IPS-18c (cell line): ENCODE measurements at regions not wholly inside any gene's neighbourhood (a gene's known extent, or its start where the extent isn't known, plus 50 kb on each side); places are given as distances from the start of the nearest gene placed in this dataset.

Experiments used
- H3K4me3 ChIP-seq: 2 replicates; pipeline ENCODE4 v1.7.0; 2013; ENCODE audit warnings: low read depth, mild to moderate bottlenecking, low read length, moderate library complexity; ENCODE audit not compliant: insufficient read depth
- H3K9me3 ChIP-seq: one replicate; pipeline ENCODE4 v1.6.1; 2013; ENCODE audit warnings: mild to moderate bottlenecking, low read length, moderate library complexity; ENCODE audit not compliant: control insufficient read depth, insufficient read depth

- no peak overlapping the region for H3K4me3 ChIP-seq
- no peaks in the 10 kb centered on the region for H3K9me3 ChIP-seq
Measured at GRCh38 chr14:56962444-56963080, 152.3 kb upstream of the OTX2 start.

- no peak overlapping the region for H3K4me3 ChIP-seq
Measured at GRCh38 chr14:56959869-56960268, 149.6 kb upstream of the OTX2 start.

GRCh38 chr14:56959121-56959520, 148.8 kb upstream of the OTX2 start:
- Histone ChIP-seq H3K4me3 (no peak overlapping the region), H3K9me3 (no peaks in the 10 kb centered on the region)

More at GRCh38 chr14:56959869-56960268, 149.6 kb upstream of the OTX2 start:
- H3K9me3 ChIP-seq, result no peaks in the 10 kb centered on the region

GRCh38 chr14:56956182-56956581, 145.9 kb upstream of the OTX2 start:
- no peaks in the 10 kb centered on the region for H3K9me3 ChIP-seq
- no peak overlapping the region for H3K4me3 ChIP-seq

- no peak overlapping the region for H3K4me3 ChIP-seq
- no peaks in the 10 kb centered on the region for H3K9me3 ChIP-seq
Measured at GRCh38 chr14:56955745-56956144, 145.5 kb upstream of the OTX2 start.

GRCh38 chr14:56953884-56954283, 143.6 kb upstream of the OTX2 start:
- Histone ChIP-seq H3K9me3 (no peaks in the 10 kb centered on the region), H3K4me3 (no peak overlapping the region)

GRCh38 chr14:56952766-56953473, 142.6 kb upstream of the OTX2 start:
- Histone ChIP-seq H3K9me3 (no peaks in the 10 kb centered on the region), H3K4me3 (no peak overlapping the region)

- Histone ChIP-seq H3K4me3 (no peak overlapping the region), H3K9me3 (no peaks in the 10 kb centered on the region)
Measured at GRCh38 chr14:56949828-56950227, 139.5 kb upstream of the OTX2 start.

GRCh38 chr14:56945291-56945690, 135.0 kb upstream of the OTX2 start:
- H3K9me3 ChIP-seq, result no peaks in the 10 kb centered on the region
- H3K4me3 ChIP-seq, result no peak overlapping the region

GRCh38 chr14:56944397-56944796, 134.1 kb upstream of the OTX2 start:
- H3K9me3 ChIP-seq, result no peaks in the 10 kb centered on the region
- no peak overlapping the region for H3K4me3 ChIP-seq

GRCh38 chr14:56933446-56933845, 123.2 kb upstream of the OTX2 start:
- Histone ChIP-seq H3K4me3 (no peak overlapping the region), H3K9me3 (no peaks in the 10 kb centered on the region)

- Histone ChIP-seq H3K4me3 (no peak overlapping the region), H3K9me3 (peaks cover 4% of the 10 kb centered on the region)
Measured at GRCh38 chr14:56918849-56919574, 108.7 kb upstream of the OTX2 start.

GRCh38 chr14:56905282-56905681, 95.0 kb upstream of the OTX2 start:
- Histone ChIP-seq H3K4me3 (no peak overlapping the region), H3K9me3 (no peaks in the 10 kb centered on the region)

- Histone ChIP-seq H3K9me3 (no peaks in the 10 kb centered on the region), H3K4me3 (no peak overlapping the region)
Measured at GRCh38 chr14:56903304-56903969, 93.2 kb upstream of the OTX2 start.

- H3K4me3 ChIP-seq, result no peak overlapping the region; the same call in 1 of the 2 replicates
- H3K9me3 ChIP-seq, result no peaks in the 10 kb centered on the region
Measured at GRCh38 chr14:56902385-56902784, 92.1 kb upstream of the OTX2 start.

- Histone ChIP-seq H3K9me3 (no peaks in the 10 kb centered on the region), H3K4me3 (no peak overlapping the region)
Measured at GRCh38 chr14:56900726-56901125, 90.4 kb upstream of the OTX2 start.

- Histone ChIP-seq H3K9me3 (no peaks in the 10 kb centered on the region), H3K4me3 (no peak overlapping the region)
Measured at GRCh38 chr14:56899829-56900228, 89.5 kb upstream of the OTX2 start.

- Histone ChIP-seq H3K4me3 (no peak overlapping the region; the same call in 1 of the 2 replicates), H3K9me3 (no peaks in the 10 kb centered on the region)
Measured at GRCh38 chr14:56896922-56897321, 86.6 kb upstream of the OTX2 start.
